Activated CD4-positive, alpha-beta T cell treated with anti-CD3 and anti-CD28 coated beads, Interleukin-2, Interleukin-6, amounts not matched to agents 100 ng/mL and 50 ng/mL, durations not matched to agents 16 hours and 8 hours (primary cell): ENCODE measurements at regions not wholly inside any gene's neighbourhood (a gene's known extent, or its start where the extent isn't known, plus 50 kb on each side); places are given as distances from the start of the nearest gene placed in this dataset.
"Not testable (repeated sequence)": the region's sequence is repeated elsewhere in the genome, so short reads cannot be mapped to it uniquely, and the experiment has no call there.

Source experiments
- DNase-seq: peaks from one replicate; pipeline ENCODE4 v3.0.0-alpha.2; 2020

- no peak for DNase-seq
These were observed 114.6 kb upstream of the BMPER start for GRCh38 chr7:33790746-33791145.

- DNase-seq, result no peak
These were observed 113.3 kb upstream of the BMPER start for GRCh38 chr7:33792041-33792440.

- no peak for DNase-seq
These were observed 112.7 kb upstream of the BMPER start for GRCh38 chr7:33792547-33793105.

GRCh38 chr7:33793616-33794015, 111.7 kb upstream of the BMPER start:
- no peak for DNase-seq

GRCh38 chr7:33794419-33794818, 110.9 kb upstream of the BMPER start:
- DNase-seq, result no peak

GRCh38 chr7:33794959-33795358, 110.4 kb upstream of the BMPER start:
- DNase-seq, result no peak

- no peak for DNase-seq
These were observed 108.8 kb upstream of the BMPER start for GRCh38 chr7:33796538-33796937.

- DNase-seq, result not testable (repeated sequence)
These were observed 107.8 kb upstream of the BMPER start for GRCh38 chr7:33797512-33797911.

GRCh38 chr7:33798686-33799325, 106.5 kb upstream of the BMPER start:
- DNase-seq, result no peak

GRCh38 chr7:33799766-33800165, 105.6 kb upstream of the BMPER start:
- DNase-seq, result no peak

GRCh38 chr7:33802600-33802999, 102.7 kb upstream of the BMPER start:
- DNase-seq, result no peak

GRCh38 chr7:33804140-33804660, 101.1 kb upstream of the BMPER start:
- DNase-seq, result no peak

- DNase-seq, result no peak
These were observed 99.6 kb upstream of the BMPER start for GRCh38 chr7:33805630-33806233.

GRCh38 chr7:33806298-33807154, 98.8 kb upstream of the BMPER start:
- no peak for DNase-seq

- DNase-seq, result no peak
These were observed 98.2 kb upstream of the BMPER start for GRCh38 chr7:33807155-33807530.

GRCh38 chr7:33807779-33808482, 97.4 kb upstream of the BMPER start:
- peak; percentile 1 for DNase-seq

- DNase-seq, result no peak
These were observed 96.1 kb upstream of the BMPER start for GRCh38 chr7:33809228-33809627.

GRCh38 chr7:33810356-33810755, 95.0 kb upstream of the BMPER start:
- no peak for DNase-seq

- DNase-seq, result no peak
These were observed 92.0 kb upstream of the BMPER start for GRCh38 chr7:33813331-33813730.

GRCh38 chr7:33814400-33814799, 90.9 kb upstream of the BMPER start:
- DNase-seq, result no peak

GRCh38 chr7:33814936-33815335, 90.4 kb upstream of the BMPER start:
- no peak for DNase-seq

- no peak for DNase-seq
These were observed 90.0 kb upstream of the BMPER start for GRCh38 chr7:33815336-33815735.

GRCh38 chr7:33816106-33816505, 89.2 kb upstream of the BMPER start:
- no peak for DNase-seq
